HEK293T (cell line): ENCODE measurements at regions not wholly inside any gene's neighbourhood (a gene's known extent, or its start where the extent isn't known, plus 50 kb on each side); places are given as distances from the start of the nearest gene placed in this dataset.

ENCODE experiments used
- CTCF ChIA-PET: fragments of 350-600 bp; formaldehyde crosslinking; extraction: SDS; loops from one replicate; lab custom pipeline; 2021; ENCODE audit warnings: antibody characterized with exemption, inconsistent platforms; lab: Yijun Ruan, JAX
- POLR2A ChIA-PET: fragments of 350-600 bp; formaldehyde crosslinking; extraction: SDS; loops from one replicate; lab custom pipeline; 2020; ENCODE audit warnings: antibody characterized with exemption, inconsistent platforms; lab: Yijun Ruan, JAX
- DNase-seq: peaks from one replicate; pipeline ENCODE4 v3.0.0; 2012; ENCODE audit warnings: mixed read lengths; ENCODE audit errors: extremely low spot score
- ARNT ChIP-seq: fragments of 450-650 bp; IDR thresholded peaks from 2 replicates; pipeline ENCODE4 v1.6.1; 2017; ENCODE audit warnings: mild to moderate bottlenecking
- BHLHE40 ChIP-seq: fragments of 450-650 bp; IDR thresholded peaks from 2 replicates; pipeline ENCODE4 v1.6.1; 2016; ENCODE audit warnings: mild to moderate bottlenecking, moderate library complexity, borderline replicate concordance
- CTBP1 ChIP-seq: fragments of 450-650 bp; IDR thresholded peaks from 2 replicates; pipeline ENCODE4 v1.6.1; 2016; ENCODE audit warnings: borderline replicate concordance
- ELF4 ChIP-seq: fragments of 450-650 bp; IDR thresholded peaks from 2 replicates; pipeline ENCODE4 v1.6.1; 2017; ENCODE audit warnings: antibody characterized with exemption
- FOXA1 ChIP-seq: fragments of 450-650 bp; IDR thresholded peaks from 2 replicates; pipeline ENCODE4 v1.6.1; 2016; ENCODE audit warnings: mild to moderate bottlenecking
- FOXK2 ChIP-seq: fragments of 450-650 bp; IDR thresholded peaks from 2 replicates; pipeline ENCODE4 v1.6.1; 2016; ENCODE audit warnings: mild to moderate bottlenecking
- FOXM1 ChIP-seq: fragments of 450-650 bp; IDR thresholded peaks from 2 replicates; pipeline ENCODE4 v1.6.1; 2017; ENCODE audit warnings: mild to moderate bottlenecking, borderline replicate concordance
- HDGF ChIP-seq: fragments of 450-650 bp; IDR thresholded peaks from 2 replicates; pipeline ENCODE4 v1.6.1; 2017; ENCODE audit warnings: antibody characterized with exemption, borderline replicate concordance
- L3MBTL2 ChIP-seq: fragments of 450-650 bp; conservative IDR thresholded peaks from 2 replicates; pipeline ENCODE4 v1.6.1; 2016; ENCODE audit warnings: mild to moderate bottlenecking
- LEF1 ChIP-seq: fragments of 450-650 bp; IDR thresholded peaks from 2 replicates; pipeline ENCODE4 v1.6.1; 2017; ENCODE audit warnings: mild to moderate bottlenecking, borderline replicate concordance
- NFRKB ChIP-seq: fragments of 450-650 bp; IDR thresholded peaks from 2 replicates; pipeline ENCODE4 v1.6.1; 2016; ENCODE audit warnings: mild to moderate bottlenecking, moderate library complexity
- PKNOX1 ChIP-seq: fragments of 450-650 bp; IDR thresholded peaks from 2 replicates; pipeline ENCODE4 v1.6.1; 2016
- SP1 ChIP-seq: fragments of 450-650 bp; IDR thresholded peaks from 2 replicates; pipeline ENCODE4 v1.6.1; 2017
- SUZ12 ChIP-seq: fragments of 450-650 bp; IDR thresholded peaks from 2 replicates; pipeline ENCODE4 v1.6.1; 2016; ENCODE audit warnings: mild to moderate bottlenecking
- TARDBP ChIP-seq: fragments of 450-650 bp; IDR thresholded peaks from 2 replicates; pipeline ENCODE4 v1.6.1; 2016
- ZNF384 ChIP-seq: fragments of 450-650 bp; IDR thresholded peaks from 2 replicates; pipeline ENCODE4 v1.6.1; 2016

- ChIA-PET CTCF (no interaction called here), POLR2A (no interaction called here)
- DNase-seq, result no peak
- TF ChIP-seq FOXA1, result no peak
- TF ChIP-seq NFRKB, result no peak
- TF ChIP-seq ZNF384, result no peak
- no peak for TF ChIP-seq ARNT
- no peak for TF ChIP-seq SP1
- TF ChIP-seq LEF1, result no peak
- TF ChIP-seq FOXK2, result no peak
- no peak for TF ChIP-seq SUZ12
- TF ChIP-seq TARDBP, result no peak
- TF ChIP-seq PKNOX1, result no peak
- TF ChIP-seq FOXM1, result no peak
- TF ChIP-seq CTBP1, result no peak
- no peak for TF ChIP-seq HDGF
- no peak for TF ChIP-seq L3MBTL2
- TF ChIP-seq BHLHE40, result no peak
- no peak for TF ChIP-seq ELF4
Measured at GRCh38 chr5:130966990-130967525, 198.0 kb downstream of the HINT1 start.

DNA sequence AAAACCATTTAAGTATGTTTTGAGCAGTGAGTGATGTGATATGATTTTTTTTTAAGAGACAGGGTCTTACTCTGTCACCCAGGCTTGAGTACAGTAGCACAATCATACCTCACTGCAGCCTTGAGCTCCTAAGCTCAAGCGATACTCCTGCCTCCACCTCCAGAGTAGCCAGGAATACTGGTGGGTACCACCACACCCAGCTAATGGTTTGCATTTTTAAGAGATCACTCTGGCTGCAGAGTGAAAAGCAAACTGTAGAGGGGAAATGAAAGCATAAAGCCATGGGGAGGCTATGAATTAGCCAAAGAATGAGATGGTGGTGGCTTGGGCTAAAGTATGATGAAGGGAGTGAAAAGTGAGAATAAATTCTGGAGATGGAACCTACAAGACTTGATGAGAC is 199.1 kb downstream of the HINT1 start:
- DNase-seq, result no peak
- TF ChIP-seq ZNF384 (no peak), CTBP1 (no peak), TARDBP (no peak), ARNT (no peak), FOXK2 (no peak), PKNOX1 (no peak), FOXM1 (no peak), LEF1 (no peak), SUZ12 (no peak), HDGF (no peak), NFRKB (no peak), BHLHE40 (no peak)
- CTCF ChIA-PET, result no interaction called here
- POLR2A ChIA-PET, result no interaction called here

GRCh38 chr5:130965360-130965759 is 199.7 kb downstream of the HINT1 start:
- CTCF ChIA-PET, result no interaction called here
- POLR2A ChIA-PET, result no interaction called here

GRCh38 chr5:130964231-130965202 is 200.5 kb downstream of the HINT1 start:
- CTCF ChIA-PET, result no interaction called here

More at GRCh38 chr5:130965360-130965759, 199.7 kb downstream of the HINT1 start:
- TF ChIP-seq FOXA1, result no peak
- TF ChIP-seq SUZ12, result no peak
- no peak for TF ChIP-seq L3MBTL2
- no peak for TF ChIP-seq CTBP1
- TF ChIP-seq ELF4, result no peak
- no peak for TF ChIP-seq LEF1
- TF ChIP-seq FOXK2, result no peak
- TF ChIP-seq ARNT, result no peak
- TF ChIP-seq ZNF384, result no peak
- no peak for TF ChIP-seq FOXM1
- TF ChIP-seq SP1, result no peak
- no peak for TF ChIP-seq HDGF
- TF ChIP-seq NFRKB, result no peak
- no peak for TF ChIP-seq BHLHE40
- TF ChIP-seq PKNOX1, result no peak
- no peak for TF ChIP-seq TARDBP
- no peak for DNase-seq

GRCh38 chr5:130963798-130964197 is 201.3 kb downstream of the HINT1 start:
- no peak for DNase-seq
- TF ChIP-seq ARNT, result no peak
- no peak for TF ChIP-seq FOXM1
- no peak for TF ChIP-seq CTBP1
- no peak for TF ChIP-seq FOXA1
- TF ChIP-seq L3MBTL2, result no peak
- no peak for TF ChIP-seq LEF1
- TF ChIP-seq BHLHE40, result no peak
- no peak for TF ChIP-seq NFRKB
- TF ChIP-seq SP1, result no peak
- POLR2A ChIA-PET, result no interaction called here
- CTCF ChIA-PET, result no interaction called here

More at GRCh38 chr5:130964231-130965202, 200.5 kb downstream of the HINT1 start:
- POLR2A ChIA-PET, result no interaction called here
- no peak for TF ChIP-seq LEF1
- no peak for TF ChIP-seq ARNT
- TF ChIP-seq NFRKB, result no peak
- TF ChIP-seq L3MBTL2, result no peak
- TF ChIP-seq HDGF, result no peak
- no peak for TF ChIP-seq CTBP1
- TF ChIP-seq FOXK2, result no peak
- TF ChIP-seq ELF4, result no peak
- no peak for TF ChIP-seq SP1
- DNase-seq, result no peak
